ENCODE measurements at regions not wholly inside any gene's neighbourhood (a gene's known extent, or its start where the extent isn't known, plus 50 kb on each side); places are given as distances from the start of the nearest gene placed in this dataset.
"Not testable (repeated sequence)": the region's sequence is repeated elsewhere in the genome, so short reads cannot be mapped to it uniquely, and the experiment has no call there.

DNA sequence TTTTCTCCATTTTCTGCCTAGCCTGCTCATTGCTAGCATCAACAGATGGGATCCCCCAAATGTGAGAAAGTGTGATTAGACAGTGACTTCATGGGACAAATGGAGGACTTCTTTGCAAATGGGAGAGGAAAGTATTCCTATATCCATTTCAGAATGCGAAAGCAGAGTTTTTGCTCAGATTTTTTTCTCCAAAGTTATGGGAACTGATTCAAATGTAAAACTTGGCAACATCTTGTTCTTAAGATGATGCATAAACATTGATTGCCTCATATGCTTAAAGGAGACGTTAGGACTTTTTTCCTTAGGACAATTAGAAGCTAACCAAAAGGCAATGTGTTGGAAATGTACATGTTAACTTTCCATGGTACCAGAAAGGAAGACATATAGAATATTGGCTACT is 704.3 kb upstream of the ZNF608 start:
- H3K4me3 ChIP-seq (ENCODE audit: low read depth, low read length) = no peak overlapping the region
- TF ChIP-seq, protein P1, sequence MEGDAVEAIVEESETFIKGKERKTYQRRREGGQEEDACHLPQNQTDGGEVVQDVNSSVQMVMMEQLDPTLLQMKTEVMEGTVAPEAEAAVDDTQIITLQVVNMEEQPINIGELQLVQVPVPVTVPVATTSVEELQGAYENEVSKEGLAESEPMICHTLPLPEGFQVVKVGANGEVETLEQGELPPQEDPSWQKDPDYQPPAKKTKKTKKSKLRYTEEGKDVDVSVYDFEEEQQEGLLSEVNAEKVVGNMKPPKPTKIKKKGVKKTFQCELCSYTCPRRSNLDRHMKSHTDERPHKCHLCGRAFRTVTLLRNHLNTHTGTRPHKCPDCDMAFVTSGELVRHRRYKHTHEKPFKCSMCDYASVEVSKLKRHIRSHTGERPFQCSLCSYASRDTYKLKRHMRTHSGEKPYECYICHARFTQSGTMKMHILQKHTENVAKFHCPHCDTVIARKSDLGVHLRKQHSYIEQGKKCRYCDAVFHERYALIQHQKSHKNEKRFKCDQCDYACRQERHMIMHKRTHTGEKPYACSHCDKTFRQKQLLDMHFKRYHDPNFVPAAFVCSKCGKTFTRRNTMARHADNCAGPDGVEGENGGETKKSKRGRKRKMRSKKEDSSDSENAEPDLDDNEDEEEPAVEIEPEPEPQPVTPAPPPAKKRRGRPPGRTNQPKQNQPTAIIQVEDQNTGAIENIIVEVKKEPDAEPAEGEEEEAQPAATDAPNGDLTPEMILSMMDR (IDR thresholded peaks at IDR 0.05; ENCODE audit: control insufficient read depth, extremely low read depth, insufficient read depth) = no peak
- no peak for DNase-seq (ENCODE audit: low read depth)

DNA sequence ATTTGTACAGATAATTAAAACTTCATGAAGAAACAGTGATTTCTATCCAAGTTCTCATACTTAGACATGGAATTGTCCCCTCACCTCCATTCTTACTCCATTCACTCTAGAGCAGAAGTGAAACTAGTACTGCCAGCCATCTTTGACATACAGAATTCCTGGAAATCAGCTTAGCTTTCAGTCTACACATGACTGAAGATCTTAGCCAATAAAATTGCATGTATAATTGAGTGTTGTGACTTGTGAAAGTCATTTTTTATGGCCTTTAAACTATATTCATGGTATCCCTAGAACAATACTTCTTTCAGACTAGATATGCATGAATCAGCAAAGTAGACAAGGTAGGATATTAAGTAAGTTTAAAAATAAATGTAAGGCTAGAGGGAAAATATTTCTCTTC is 705.2 kb upstream of the ZNF608 start:
- TF ChIP-seq, protein P1 (IDR thresholded peaks at IDR 0.05; ENCODE audit: control insufficient read depth, extremely low read depth, insufficient read depth) = no peak
- no peak overlapping the region for H3K4me3 ChIP-seq (ENCODE audit: low read depth, low read length)
- DNase-seq (ENCODE audit: low read depth) = no peak

DNA sequence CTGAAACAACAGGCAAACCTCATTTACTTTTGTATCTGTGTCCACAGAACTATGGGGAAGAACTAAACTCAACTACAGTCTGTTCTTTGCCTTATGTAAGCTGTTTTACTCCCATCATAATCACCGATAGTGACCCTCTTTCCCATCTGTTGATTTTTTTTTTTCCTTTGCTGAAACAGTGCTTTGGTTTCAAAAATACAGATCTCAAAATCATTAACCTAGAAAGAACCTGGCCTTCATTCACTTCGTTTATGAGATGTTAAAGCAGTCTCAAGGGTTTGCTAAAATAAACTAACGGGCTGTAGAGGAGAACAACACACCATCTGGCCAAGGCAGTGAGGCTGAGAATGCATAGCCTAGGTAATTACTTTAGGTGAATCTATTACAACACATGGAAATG is 706.6 kb upstream of the ZNF608 start:
- TF ChIP-seq, protein P1 (IDR thresholded peaks at IDR 0.05; ENCODE audit: control insufficient read depth, extremely low read depth, insufficient read depth) = no peak
- DNase-seq (ENCODE audit: low read depth) = no peak

DNA sequence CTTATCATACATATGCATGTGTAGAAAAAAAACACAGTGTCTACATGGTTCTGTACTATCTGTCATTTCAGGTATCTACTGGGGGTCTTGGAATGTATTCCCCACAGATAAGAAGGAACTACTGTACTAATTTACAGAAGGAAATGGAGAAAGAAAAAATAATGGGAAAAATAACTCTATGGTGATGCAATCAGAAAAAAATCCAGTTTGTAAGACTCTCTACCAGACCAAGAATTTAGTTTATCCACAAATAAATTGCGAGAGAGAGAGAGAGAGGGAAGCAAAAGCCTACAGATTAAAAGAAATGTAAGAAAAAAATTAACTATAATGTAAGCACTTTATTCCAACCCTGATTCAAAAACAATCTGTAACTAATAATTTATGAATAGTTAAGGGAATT is 708.6 kb upstream of the ZNF608 start:
- H3K4me3 ChIP-seq (ENCODE audit: low read depth, low read length) = no peak overlapping the region
- TF ChIP-seq, protein P1 (IDR thresholded peaks at IDR 0.05; ENCODE audit: control insufficient read depth, extremely low read depth, insufficient read depth) = no peak
- no peak for DNase-seq (ENCODE audit: low read depth)

More for the DNA sequence above, 706.6 kb upstream of the ZNF608 start:
- no peak overlapping the region for H3K4me3 ChIP-seq (ENCODE audit: low read depth, low read length)

DNA sequence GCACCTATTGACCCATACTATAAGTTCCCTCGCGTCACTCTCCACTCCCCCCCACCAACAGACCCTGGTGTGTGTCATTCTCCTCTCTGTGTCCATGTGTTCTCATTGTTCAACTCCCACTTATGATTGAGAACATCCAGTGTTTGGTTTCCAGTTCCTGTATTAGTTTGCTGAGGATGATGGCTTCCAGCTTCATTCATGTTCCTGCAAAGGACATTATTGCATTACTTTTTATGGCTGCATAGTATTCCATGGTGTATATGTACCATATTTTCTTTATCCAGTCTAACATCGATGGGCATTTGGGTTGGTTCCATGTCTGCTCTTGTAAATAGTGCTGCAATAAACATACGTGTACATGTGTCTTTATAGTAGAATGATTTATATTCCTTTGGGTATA is 709.6 kb upstream of the ZNF608 start:
- not testable (repeated sequence) for H3K4me3 ChIP-seq (ENCODE audit: low read depth, low read length); DNase-seq (ENCODE audit: low read depth)

DNA sequence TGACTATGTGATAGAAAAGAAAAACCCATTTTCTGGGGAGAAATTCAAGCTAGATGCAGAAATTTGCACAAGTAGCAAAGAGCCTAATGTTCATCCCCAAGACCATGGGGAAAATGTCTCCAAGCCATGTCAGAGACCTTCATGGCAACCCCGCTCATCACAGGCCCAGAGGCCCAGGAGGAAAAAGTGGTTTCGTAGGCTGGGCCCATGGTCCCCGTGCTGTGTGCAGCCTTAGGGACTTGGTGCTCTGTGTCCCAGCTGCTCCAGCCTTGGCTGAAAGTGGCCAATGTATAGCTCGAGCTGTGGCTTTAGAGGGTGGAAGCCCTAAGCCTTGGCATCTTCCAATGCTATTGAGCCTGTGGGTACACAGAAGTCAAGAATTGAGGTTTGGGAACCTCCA is 711.2 kb upstream of the ZNF608 start:
- TF ChIP-seq, protein P1 (IDR thresholded peaks at IDR 0.05; ENCODE audit: control insufficient read depth, extremely low read depth, insufficient read depth) = no peak
- no peak overlapping the region for H3K4me3 ChIP-seq (ENCODE audit: low read depth, low read length)
- DNase-seq (ENCODE audit: low read depth) = no peak

DNA sequence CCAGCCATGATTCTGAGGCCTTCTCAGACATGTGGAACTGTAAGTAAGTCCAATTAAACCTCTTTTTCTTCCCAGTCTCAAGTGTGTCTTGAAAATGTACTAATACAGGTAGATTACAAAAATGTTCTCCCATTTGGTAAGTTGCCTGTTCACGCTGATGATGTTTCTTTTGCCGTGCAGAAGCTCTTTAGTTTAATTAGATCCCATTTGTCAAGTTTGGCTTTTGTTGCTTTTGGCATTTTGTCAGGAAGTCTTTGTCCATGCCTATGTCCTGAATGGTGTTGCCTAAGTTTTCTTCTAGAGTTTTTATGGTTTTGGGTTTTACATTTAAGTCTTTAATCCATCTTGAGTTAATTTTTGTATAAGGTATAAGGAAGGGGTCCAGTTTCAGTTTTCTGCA is 712.5 kb upstream of the ZNF608 start:
- not testable (repeated sequence) for DNase-seq (ENCODE audit: low read depth); H3K4me3 ChIP-seq (ENCODE audit: low read depth, low read length)

DNA sequence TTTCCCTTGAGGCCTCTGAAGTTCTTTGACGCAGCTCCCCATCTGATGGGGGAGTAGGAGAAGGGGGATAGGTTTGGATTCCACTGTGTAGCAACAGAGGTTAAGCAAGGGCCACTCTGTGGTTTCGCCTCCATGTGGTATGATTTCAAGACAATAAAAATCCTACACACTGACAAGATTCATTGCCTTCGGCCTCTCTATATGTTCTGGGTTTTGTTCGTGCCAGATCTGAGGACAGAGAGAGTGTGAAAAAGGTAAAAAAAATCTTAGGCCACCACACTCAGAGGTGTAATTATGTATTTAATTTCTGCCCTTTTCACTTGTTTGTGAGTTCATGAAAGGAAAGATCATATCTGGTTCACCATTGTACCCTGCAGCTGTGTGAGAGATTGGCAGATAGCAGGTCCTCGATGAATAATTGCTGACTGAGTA is 715.2 kb upstream of the ZNF608 start:
- no peak for DNase-seq (ENCODE audit: low read depth)
- TF ChIP-seq, protein P1 (IDR thresholded peaks at IDR 0.05; ENCODE audit: control insufficient read depth, extremely low read depth, insufficient read depth) = no peak
- no peak overlapping the region for H3K4me3 ChIP-seq (ENCODE audit: low read depth, low read length)

Data from LNCaP clone FGC (cell line).